Tibial nerve (tissue), 4 donors: ENCODE measurements at regions not wholly inside any gene's neighbourhood (a gene's known extent, or its start where the extent isn't known, plus 50 kb on each side); places are given as distances from the start of the nearest gene placed in this dataset.
A peak's percentile ranks its signal among the peaks of the same experiment; 100 is the strongest.

ENCODE experiments used
- DNase-seq, 2 donors: peaks; one replicate each; pipeline ENCODE4 v3.0.0-alpha.2; 2019; ENCODE audit warnings: low spot score in 2 of 2
- H3K27ac ChIP-seq, 4 donors: fragments of 200-600 bp; sonication (generic) in 3 of 4; one replicate each; pipeline ENCODE4 v1.5.1; 2017 to 2019; ENCODE audit warnings: mild to moderate bottlenecking in 1 of 4
- H3K27me3 ChIP-seq, 2 donors: fragments of 200-600 bp; sonication (generic) in 1 of 2; one replicate each; pipeline versions ENCODE4 v1.5.1 to v1.6.0; 2017 to 2019
- H3K36me3 ChIP-seq, 3 donors: fragments of 200-600 bp; sonication (generic); one replicate each; pipeline ENCODE4 v1.5.1; 2018 to 2019
- H3K4me1 ChIP-seq, 4 donors: fragments of 200-600 bp; sonication (generic) in 3 of 4; one replicate each; pipeline ENCODE4 v1.5.1; 2017 to 2019
- H3K4me3 ChIP-seq, 4 donors: fragments of 200-600 bp; sonication (generic) in 3 of 4; one replicate each; pipeline ENCODE4 v1.5.1; 2017 to 2019; ENCODE audit warnings: mild to moderate bottlenecking in 1 of 4, moderate library complexity in 1 of 4
- H3K9me3 ChIP-seq, 4 donors: fragments of 200-600 bp; sonication (generic) in 3 of 4; one replicate each; pipeline ENCODE4 v1.5.1; 2017 to 2019
- CTCF ChIP-seq, 5 experiments: fragments of 200-600 bp in 3 of 5; fragments of 450-650 bp in 2 of 5; sonication (generic) in 3 of 5; IDR thresholded peaks; one replicate each; pipeline ENCODE4 v1.5.1; 2016 to 2019; ENCODE audit warnings: antibody characterized with exemption in 5 of 5, mild to moderate bottlenecking in 3 of 5, moderate library complexity in 2 of 5
- EP300 ChIP-seq, 2 donors: sonication (generic); formaldehyde crosslinking; IDR thresholded peaks; one replicate each; pipeline ENCODE4 v1.6.1; 2017; ENCODE audit warnings: antibody characterized with exemption in 2 of 2, mild to moderate bottlenecking in 1 of 2
- POLR2A ChIP-seq, 2 donors: fragments of 450-650 bp; IDR thresholded peaks; one replicate each; pipeline ENCODE4 v1.6.1; 2017; ENCODE audit warnings: antibody characterized with exemption in 2 of 2, mild to moderate bottlenecking in 2 of 2, moderate library complexity in 2 of 2
- WGBS, 2 donors: methylation state at CpG; one replicate each; pipeline ENCODE4 v1.1.5; 2018; 5-methylcytosine and 5-hydroxymethylcytosine counted together

GRCh38 chr9:12461763-12462460, 231.3 kb upstream of the TYRP1 start:
- Histone ChIP-seq H3K9me3 (no peaks in the 10 kb centered on the region), H3K4me3 (no peak overlapping the region), H3K36me3 (no peaks in the 10 kb centered on the region), H3K27ac (no peak overlapping the region), H3K27me3 (no peaks in the 10 kb centered on the region), H3K4me1 (no peaks in the 10 kb centered on the region)
- no peak for TF ChIP-seq CTCF (IDR thresholded peaks at IDR 0.05)
- TF ChIP-seq POLR2A (IDR thresholded peaks at IDR 0.05), result no peak
- TF ChIP-seq EP300 (IDR thresholded peaks at IDR 0.05), result no peak
- no peak for DNase-seq
- WGBS, 2 donors, result 90 to 92% methylated on average over 2 of the region's 2 CpGs

- TF ChIP-seq POLR2A (IDR thresholded peaks at IDR 0.05), result no peak
- no peak for TF ChIP-seq EP300 (IDR thresholded peaks at IDR 0.05)
- TF ChIP-seq CTCF (IDR thresholded peaks at IDR 0.05), result no peak
- Histone ChIP-seq H3K27ac (no peak overlapping the region), H3K9me3 (no peaks in the 10 kb centered on the region), H3K27me3 (no peaks in the 10 kb centered on the region), H3K36me3 (no peaks in the 10 kb centered on the region), H3K4me1 (no peaks in the 10 kb centered on the region), H3K4me3 (no peak overlapping the region)
- DNase-seq, result no peak
Measured at GRCh38 chr9:12462861-12463260, 230.3 kb upstream of the TYRP1 start.

- Histone ChIP-seq H3K4me3 (no peak overlapping the region), H3K9me3 (no peaks in the 10 kb centered on the region), H3K4me1 (no peaks in the 10 kb centered on the region), H3K36me3 (no peaks in the 10 kb centered on the region), H3K27ac (no peak overlapping the region), H3K27me3 (no peaks in the 10 kb centered on the region)
- 32 to 38% methylated on average over 3 of the region's 3 CpGs for WGBS, 2 donors
- no peak for TF ChIP-seq EP300 (IDR thresholded peaks at IDR 0.05)
- DNase-seq, result no peak
Measured at GRCh38 chr9:12463641-12464040, 229.5 kb upstream of the TYRP1 start.

GRCh38 chr9:12464400-12464799, 228.8 kb upstream of the TYRP1 start:
- Histone ChIP-seq H3K4me1 (no peaks in the 10 kb centered on the region), H3K4me3 (no peak overlapping the region), H3K27me3 (no peaks in the 10 kb centered on the region), H3K27ac (no peak overlapping the region), H3K36me3 (no peaks in the 10 kb centered on the region), H3K9me3 (no peaks in the 10 kb centered on the region)
- TF ChIP-seq EP300 (IDR thresholded peaks at IDR 0.05) (no peak), CTCF (IDR thresholded peaks at IDR 0.05) (no peak), POLR2A (IDR thresholded peaks at IDR 0.05) (no peak)
- 61 to 67% methylated on average over 3 of the region's 3 CpGs for WGBS, 2 donors
- DNase-seq, result no peak

- 0 to 3% methylated on average over 2 of the region's 2 CpGs for WGBS, 2 donors
- H3K4me1 ChIP-seq, result no peaks in the 10 kb centered on the region
- no peak overlapping the region for H3K4me3 ChIP-seq
- no peaks in the 10 kb centered on the region for H3K9me3 ChIP-seq
- H3K36me3 ChIP-seq, result no peaks in the 10 kb centered on the region
- TF ChIP-seq POLR2A (IDR thresholded peaks at IDR 0.05) (no peak), EP300 (IDR thresholded peaks at IDR 0.05) (no peak), CTCF (IDR thresholded peaks at IDR 0.05) (peak; percentile 28 to 46 (median 36))
- peak in 1 of 2 donors; percentile 7 for DNase-seq
- no peak overlapping the region for H3K27ac ChIP-seq
- no peaks in the 10 kb centered on the region for H3K27me3 ChIP-seq
Measured at GRCh38 chr9:12464910-12465512, 228.2 kb upstream of the TYRP1 start.
